HFFc6 (cell line): ENCODE measurements at regions not wholly inside any gene's neighbourhood (a gene's known extent, or its start where the extent isn't known, plus 50 kb on each side); places are given as distances from the start of the nearest gene placed in this dataset.

Experiments used
- DNase-seq: peaks from one replicate; pipeline ENCODE4 v3.0.0-alpha.2; 2018
- H3K27ac Mint-ChIP-seq: 2 replicates; pipeline ENCODE4 v1.8.0; 2020; ENCODE audit warnings: mild to moderate bottlenecking, mixed read lengths
- H3K27me3 Mint-ChIP-seq: 2 replicates; pipeline ENCODE4 v1.8.0; 2021; ENCODE audit warnings: mild to moderate bottlenecking, moderate library complexity, mixed read lengths; ENCODE audit not compliant: insufficient read depth
- H3K36me3 Mint-ChIP-seq: 2 replicates; pipeline ENCODE4 v1.8.0; 2021; ENCODE audit warnings: low read depth, mixed read lengths
- H3K4me1 Mint-ChIP-seq: 2 replicates; pipeline ENCODE4 v1.8.0; 2020; ENCODE audit warnings: low read depth, mixed read lengths
- H3K4me3 Mint-ChIP-seq: 2 replicates; pipeline ENCODE4 v1.8.0; 2020; ENCODE audit warnings: mild to moderate bottlenecking, moderate library complexity, mixed read lengths
- H3K9me3 Mint-ChIP-seq: 2 replicates; pipeline ENCODE4 v1.8.0; 2020; ENCODE audit warnings: mild to moderate bottlenecking, mixed read lengths
- TF ChIP-seq, protein P1 (sequence below): fragments of 200-600 bp; sonication (generic); IDR thresholded peaks from 2 replicates; pipeline ENCODE4 v1.5.0; 2021; ENCODE audit warnings: antibody characterized with exemption, mild to moderate bottlenecking

DNA sequence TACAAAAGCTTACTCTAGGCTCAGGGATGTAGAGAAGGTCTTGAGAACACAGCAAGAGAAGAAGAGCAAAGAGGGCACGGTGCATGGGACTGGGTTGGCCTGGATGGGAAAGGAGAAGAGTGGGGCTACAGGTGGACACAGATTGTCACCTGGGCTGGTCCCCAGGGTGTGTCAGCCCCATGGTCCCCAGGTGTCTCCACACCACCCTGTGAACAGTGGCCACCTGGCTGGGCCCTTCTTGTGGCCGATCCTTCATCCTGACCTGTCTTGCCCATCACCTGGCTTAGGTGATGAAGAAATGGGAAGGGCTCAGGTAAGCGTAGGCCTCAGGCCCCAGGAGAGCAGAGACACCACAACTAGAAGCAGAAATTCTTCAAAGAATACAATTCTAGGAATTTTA, 188.9 kb downstream of the TENT4A start:
- TF ChIP-seq, protein P1, sequence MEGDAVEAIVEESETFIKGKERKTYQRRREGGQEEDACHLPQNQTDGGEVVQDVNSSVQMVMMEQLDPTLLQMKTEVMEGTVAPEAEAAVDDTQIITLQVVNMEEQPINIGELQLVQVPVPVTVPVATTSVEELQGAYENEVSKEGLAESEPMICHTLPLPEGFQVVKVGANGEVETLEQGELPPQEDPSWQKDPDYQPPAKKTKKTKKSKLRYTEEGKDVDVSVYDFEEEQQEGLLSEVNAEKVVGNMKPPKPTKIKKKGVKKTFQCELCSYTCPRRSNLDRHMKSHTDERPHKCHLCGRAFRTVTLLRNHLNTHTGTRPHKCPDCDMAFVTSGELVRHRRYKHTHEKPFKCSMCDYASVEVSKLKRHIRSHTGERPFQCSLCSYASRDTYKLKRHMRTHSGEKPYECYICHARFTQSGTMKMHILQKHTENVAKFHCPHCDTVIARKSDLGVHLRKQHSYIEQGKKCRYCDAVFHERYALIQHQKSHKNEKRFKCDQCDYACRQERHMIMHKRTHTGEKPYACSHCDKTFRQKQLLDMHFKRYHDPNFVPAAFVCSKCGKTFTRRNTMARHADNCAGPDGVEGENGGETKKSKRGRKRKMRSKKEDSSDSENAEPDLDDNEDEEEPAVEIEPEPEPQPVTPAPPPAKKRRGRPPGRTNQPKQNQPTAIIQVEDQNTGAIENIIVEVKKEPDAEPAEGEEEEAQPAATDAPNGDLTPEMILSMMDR = no peak
- DNase-seq = no peak
- no peaks in the 10 kb centered on the region for H3K4me1 Mint-ChIP-seq
- H3K36me3 Mint-ChIP-seq = no peaks in the 10 kb centered on the region; the same call in none of the 2 replicates
- no peaks in the 10 kb centered on the region; the same call in 1 of the 2 replicates for H3K27me3 Mint-ChIP-seq
- H3K9me3 Mint-ChIP-seq = peaks cover 29% of the 10 kb centered on the region
- no peak overlapping the region for H3K27ac Mint-ChIP-seq
- no peak overlapping the region for H3K4me3 Mint-ChIP-seq

- TF ChIP-seq, protein P1 = no peak
- no peak for DNase-seq
- Mint-ChIP-seq H3K27ac (no peak overlapping the region), H3K4me1 (no peaks in the 10 kb centered on the region), H3K9me3 (peaks cover 34% of the 10 kb centered on the region), H3K36me3 (no peaks in the 10 kb centered on the region; the same call in none of the 2 replicates), H3K27me3 (no peaks in the 10 kb centered on the region; the same call in none of the 2 replicates), H3K4me3 (no peak overlapping the region)
Observed at GRCh38 chr5:6902597-6902996, 189.4 kb downstream of the TENT4A start.

- Mint-ChIP-seq H3K27ac (no peak overlapping the region), H3K9me3 (peaks cover 41% of the 10 kb centered on the region), H3K4me3 (no peak overlapping the region), H3K36me3 (no peaks in the 10 kb centered on the region; the same call in none of the 2 replicates), H3K4me1 (no peaks in the 10 kb centered on the region), H3K27me3 (no peaks in the 10 kb centered on the region; the same call in none of the 2 replicates)
- DNase-seq = no peak
- TF ChIP-seq, protein P1 = no peak
Observed at GRCh38 chr5:6903934-6904333, 190.7 kb downstream of the TENT4A start.

DNA sequence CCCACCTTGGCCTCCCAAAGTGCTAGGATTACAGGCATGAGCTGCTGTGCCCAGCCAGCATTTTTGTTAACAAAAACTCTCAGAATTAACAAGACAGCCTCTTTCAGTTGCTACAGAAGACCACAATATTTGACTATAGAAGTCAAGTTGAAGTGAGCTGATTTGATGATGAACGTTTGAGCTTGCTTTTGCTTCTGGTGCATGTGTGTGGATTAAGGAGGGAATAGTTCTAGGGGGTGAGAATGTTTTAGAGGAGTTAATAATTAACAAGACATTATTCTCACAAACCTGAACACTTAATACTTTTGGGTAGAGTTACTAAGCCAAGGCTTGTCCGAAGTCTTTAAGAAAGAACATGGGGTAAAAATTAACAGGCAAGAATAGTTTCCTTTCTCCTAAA, 191.6 kb downstream of the TENT4A start:
- Mint-ChIP-seq H3K27ac (no peak overlapping the region), H3K4me1 (no peaks in the 10 kb centered on the region), H3K36me3 (no peaks in the 10 kb centered on the region; the same call in none of the 2 replicates), H3K9me3 (peaks cover 49% of the 10 kb centered on the region), H3K4me3 (no peak overlapping the region), H3K27me3 (no peaks in the 10 kb centered on the region; the same call in none of the 2 replicates)
- DNase-seq = no peak
- TF ChIP-seq, protein P1 = no peak

GRCh38 chr5:6905423-6905822, 192.2 kb downstream of the TENT4A start:
- Mint-ChIP-seq H3K36me3 (no peaks in the 10 kb centered on the region; the same call in none of the 2 replicates), H3K27me3 (no peaks in the 10 kb centered on the region; the same call in none of the 2 replicates), H3K4me1 (no peaks in the 10 kb centered on the region), H3K27ac (no peak overlapping the region), H3K4me3 (no peak overlapping the region), H3K9me3 (peaks cover 50% of the 10 kb centered on the region)
- DNase-seq = no peak
- TF ChIP-seq, protein P1 = no peak

GRCh38 chr5:6905883-6906282, 192.7 kb downstream of the TENT4A start:
- TF ChIP-seq, protein P1 = no peak
- Mint-ChIP-seq H3K4me1 (no peaks in the 10 kb centered on the region), H3K4me3 (no peak overlapping the region), H3K36me3 (no peaks in the 10 kb centered on the region; the same call in none of the 2 replicates), H3K27ac (no peak overlapping the region), H3K9me3 (peaks cover 54% of the 10 kb centered on the region), H3K27me3 (no peaks in the 10 kb centered on the region; the same call in none of the 2 replicates)
- DNase-seq = no peak
